HepG2 (cell line): ENCODE measurements at regions not wholly inside any gene's neighbourhood (a gene's known extent, or its start where the extent isn't known, plus 50 kb on each side); places are given as distances from the start of the nearest gene placed in this dataset.

ENCODE experiments used
- ATAC-seq: fragments of 200-7000 bp; cut with Tn5 transposase; 3 replicates; pipeline ENCODE4 v1.9.1; 2020; ENCODE audit warnings: mild to moderate bottlenecking, moderate library complexity
- BruUV-seq: library from RNA; stranded (reverse); fragments of 400-500 nt; replicated peaks from 2 replicates; lab custom pipeline; 2021; lab: Mats Ljungman, UMichigan
- CTCF ChIA-PET: fragments of 300-600 bp; formaldehyde crosslinking; extraction: SDS; loops from one replicate; lab custom pipeline; 2021; ENCODE audit warnings: low total read pairs, inconsistent platforms, low intra/inter-chr PET ratio; lab: Yijun Ruan, JAX
- POLR2A ChIA-PET: fragments of 350-600 bp; sonication (Branson Sonifier 250); formaldehyde crosslinking; loops from one replicate; lab custom pipeline; 2020; ENCODE audit warnings: antibody characterized with exemption, inconsistent platforms; lab: Yijun Ruan, JAX
- DNase-seq: peaks from one replicate; pipeline ENCODE4 v3.0.0-alpha.2; 2015; ENCODE audit warnings: low spot score
- FAIRE-seq: peaks from 3 replicates; lab custom pipeline; 2011; peaks lifted over from hg19 to GRCh38; lab: Jason Lieb, UNC
- H2AFZ ChIP-seq: one replicate; pipeline ENCODE4 v1.6.1; 2011; ENCODE audit warnings: low read length, inconsistent platforms
- H3K27ac ChIP-seq: fragments of 300-600 bp; 3 replicates; pipeline ENCODE4 v1.8.0; 2011; ENCODE audit warnings: mixed run types, mild to moderate bottlenecking, mixed read lengths, low read length, inconsistent platforms; ENCODE audit not compliant: insufficient read depth; ENCODE audit errors: extremely low read length
- H3K27me3 ChIP-seq, 2 experiments: fragments of 200-600 bp in 1 of 2; 2 replicates in 1 of 2; 3 replicates in 1 of 2; pipeline versions ENCODE4 v1.6.0 to v1.8.0; 2011; ENCODE audit warnings: low read length in 2 of 2, mild to moderate bottlenecking in 2 of 2, moderate library complexity in 2 of 2, inconsistent platforms in 1 of 2; ENCODE audit not compliant: insufficient read depth in 2 of 2, control insufficient read depth in 1 of 2
- H3K36me3 ChIP-seq, 2 experiments: fragments of 200-600 bp in 1 of 2; replicated peaks in 1 of 2; 2 replicates in 1 of 2; 3 replicates in 1 of 2; pipeline versions ENCODE4 v1.5.1 to v1.8.0; 2011; ENCODE audit warnings: low read length in 2 of 2, inconsistent platforms in 1 of 2; ENCODE audit not compliant: insufficient read depth in 2 of 2, control insufficient read depth in 1 of 2
- H3K4me1 ChIP-seq: 2 replicates; pipeline ENCODE4 v1.5.1; 2012; ENCODE audit warnings: low read length, inconsistent platforms; ENCODE audit not compliant: insufficient read depth
- H3K4me2 ChIP-seq: 2 replicates; pipeline ENCODE4 v1.6.0; 2011; ENCODE audit warnings: low read depth, low read length, inconsistent platforms
- H3K4me3 ChIP-seq, 3 experiments: fragments of 200-600 bp in 1 of 3; sonication (generic), shearing (Covaris generic) in 1 of 3; replicated peaks in 1 of 3; 2 replicates each; pipeline ENCODE4 v1.5.1; 2011 to 2016; ENCODE audit warnings: low read length in 3 of 3, inconsistent platforms in 2 of 3, low read depth in 2 of 3, mild to moderate bottlenecking in 2 of 3, control low read depth in 1 of 3, mixed read lengths in 1 of 3; ENCODE audit not compliant: insufficient read depth in 1 of 3
- H3K79me2 ChIP-seq: one replicate; pipeline ENCODE4 v1.6.1; 2011; ENCODE audit warnings: low read length, inconsistent platforms; ENCODE audit not compliant: insufficient read depth
- H3K9ac ChIP-seq: 2 replicates; pipeline ENCODE4 v1.6.0; 2011; ENCODE audit warnings: mild to moderate bottlenecking, low read depth, low read length, inconsistent platforms; ENCODE audit not compliant: insufficient read depth
- H3K9me3 ChIP-seq: 2 replicates; pipeline ENCODE4 v1.5.1; 2012; ENCODE audit warnings: mild to moderate bottlenecking, low read length
- H4K20me1 ChIP-seq: 2 replicates; pipeline ENCODE4 v1.6.0; 2011; ENCODE audit warnings: inconsistent platforms, mild to moderate bottlenecking, low read length, moderate library complexity; ENCODE audit not compliant: insufficient read depth
- CREM ChIP-seq, 2 experiments: sonication (generic) in 1 of 2; formaldehyde crosslinking in 1 of 2; IDR thresholded peaks; 2 replicates each; pipeline versions ENCODE4 v1.4.0 to v1.6.1; 2016 to 2020; ENCODE audit warnings: antibody characterized with exemption in 1 of 2, mild to moderate bottlenecking in 1 of 2, missing genetic modification reagents in 1 of 2
- DNMT3B ChIP-seq: conservative IDR thresholded peaks from 2 replicates; pipeline ENCODE4 v1.6.1; 2016; ENCODE audit warnings: missing biosample characterization, control low read depth
- MYNN ChIP-seq: sonication (generic); formaldehyde crosslinking; IDR thresholded peaks from 2 replicates; pipeline ENCODE4 v1.4.0; 2020; ENCODE audit warnings: mild to moderate bottlenecking, low read depth, missing genetic modification reagents
- NFE2L1 ChIP-seq: sonication (generic); formaldehyde crosslinking; IDR thresholded peaks from 2 replicates; pipeline ENCODE4 v1.4.0; 2020; ENCODE audit warnings: missing genetic modification reagents, mild to moderate bottlenecking, borderline replicate concordance
- PRPF4 ChIP-seq: fragments of 200-400 bp; formaldehyde crosslinking; IDR thresholded peaks from 2 replicates; pipeline ENCODE4 v1.6.1; 2016; ENCODE audit warnings: low read length, low read depth; ENCODE audit not compliant: poor library complexity, severe bottlenecking
- RARA ChIP-seq: IDR thresholded peaks from 2 replicates; pipeline ENCODE4 v1.6.1; 2016; ENCODE audit warnings: missing genetic modification reagents, missing compliant biosample characterization
- TEAD2 ChIP-seq: sonication (generic); formaldehyde crosslinking; IDR thresholded peaks from 2 replicates; pipeline ENCODE4 v1.9.0; 2021; ENCODE audit warnings: missing genetic modification reagents
- ZKSCAN1 ChIP-seq: fragments of 150-350 bp; IDR thresholded peaks from 2 replicates; pipeline ENCODE4 v1.6.1; 2014; ENCODE audit warnings: low read length
- ZNF260 ChIP-seq: sonication (generic); formaldehyde crosslinking; IDR thresholded peaks from 2 replicates; pipeline ENCODE4 v1.4.0; 2020; ENCODE audit warnings: missing genetic modification reagents, low read depth, mild to moderate bottlenecking, borderline replicate concordance
- ZNF773 ChIP-seq: sonication (generic); formaldehyde crosslinking; IDR thresholded peaks from 2 replicates; pipeline ENCODE4 v1.4.0; 2020; ENCODE audit warnings: missing genetic modification reagents, borderline replicate concordance
- WGBS: methylation state at CpG from one replicate; pipeline ENCODE4 v1.1.6; 2017; ENCODE audit warnings: low lambda C conversion rate; 5-methylcytosine and 5-hydroxymethylcytosine counted together
- in situ Hi-C: cut with HindIII; loops from 2 replicates; pipeline ENCODE4 v1.10.0; 2017; ENCODE audit warnings: low pct_unique_long_range_greater_than_20kb; ENCODE audit not compliant: extremely low pct_ligation_motif_present
- intact Hi-C: fragments of 100-400 bp; cut with micrococcal nuclease; formaldehyde crosslinking; loops from one replicate; pipeline ENCODE4 v1.10.0; 2022; ENCODE audit not compliant: unreplicated experiment
- TF ChIP-seq, protein P1 (sequence below): sonication (generic); formaldehyde crosslinking; IDR thresholded peaks from 2 replicates; pipeline ENCODE4 v1.8.0; 2022; ENCODE audit warnings: low read depth, missing genetic modification reagents
- TF ChIP-seq, protein P2 (sequence below): sonication (generic); formaldehyde crosslinking; IDR thresholded peaks from 2 replicates; pipeline ENCODE4 v1.4.0; 2020; ENCODE audit warnings: mild to moderate bottlenecking, missing genetic modification reagents
- TF ChIP-seq, protein P3 (sequence below): sonication (generic); formaldehyde crosslinking; IDR thresholded peaks from 2 replicates; pipeline ENCODE4 v1.4.0; 2020; ENCODE audit warnings: missing genetic modification reagents
- TF ChIP-seq, protein P4 (sequence below): sonication (generic); formaldehyde crosslinking; IDR thresholded peaks from 2 replicates; pipeline ENCODE4 v1.4.0; 2020; ENCODE audit warnings: mild to moderate bottlenecking, missing genetic modification reagents

DNA sequence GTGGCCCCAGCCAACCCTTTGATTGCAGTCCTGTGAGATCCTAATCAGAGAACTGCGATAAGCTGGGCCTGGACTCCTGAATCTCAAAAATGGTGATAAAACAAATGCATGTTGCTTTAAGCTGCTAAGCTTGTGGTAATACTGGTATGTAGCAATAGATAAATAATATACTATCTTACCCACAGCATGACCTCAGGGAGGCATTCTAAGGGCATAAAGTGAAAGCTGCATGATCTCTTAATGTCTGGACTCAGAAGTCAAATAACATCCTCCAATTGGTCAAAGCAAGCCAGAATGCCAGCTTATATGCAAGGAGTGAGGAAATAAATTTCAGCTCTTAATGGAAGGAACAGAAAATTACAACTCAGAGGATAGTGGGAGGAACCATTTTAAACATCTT, 246.1 kb downstream of the FSIP2 start:
- ChIA-PET POLR2A (no interaction called here), CTCF (no interaction called here)
- no peak for FAIRE-seq
- TF ChIP-seq, protein P1, sequence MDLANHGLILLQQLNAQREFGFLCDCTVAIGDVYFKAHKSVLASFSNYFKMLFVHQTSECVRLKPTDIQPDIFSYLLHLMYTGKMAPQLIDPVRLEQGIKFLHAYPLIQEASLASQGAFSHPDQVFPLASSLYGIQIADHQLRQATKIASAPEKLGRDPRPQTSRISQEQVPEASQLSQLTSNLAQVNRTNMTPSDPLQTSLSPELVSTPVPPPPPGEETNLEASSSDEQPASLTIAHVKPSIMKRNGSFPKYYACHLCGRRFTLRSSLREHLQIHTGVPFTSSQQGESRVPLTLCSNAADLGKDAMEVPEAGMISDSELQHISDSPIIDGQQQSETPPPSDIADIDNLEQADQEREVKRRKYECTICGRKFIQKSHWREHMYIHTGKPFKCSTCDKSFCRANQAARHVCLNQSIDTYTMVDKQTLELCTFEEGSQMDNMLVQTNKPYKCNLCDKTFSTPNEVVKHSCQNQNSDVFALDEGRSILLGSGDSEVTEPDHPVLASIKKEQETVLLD (CRISPR knock-in tag) = no peak
- TF ChIP-seq MYNN (no peak), ZNF260 (CRISPR knock-in tag) (no peak), ZNF773 (no peak), ZKSCAN1 (no peak), DNMT3B (CRISPR knock-in tag) (no peak), CREM (IDR thresholded peaks at IDR 0.05) (no peak), CREM (CRISPR knock-in tag; IDR thresholded peaks at IDR 0.05) (no peak), NFE2L1 (no peak), TEAD2 (no peak), RARA (CRISPR knock-in tag) (no peak), PRPF4 (no peak)
- TF ChIP-seq, protein P2, sequence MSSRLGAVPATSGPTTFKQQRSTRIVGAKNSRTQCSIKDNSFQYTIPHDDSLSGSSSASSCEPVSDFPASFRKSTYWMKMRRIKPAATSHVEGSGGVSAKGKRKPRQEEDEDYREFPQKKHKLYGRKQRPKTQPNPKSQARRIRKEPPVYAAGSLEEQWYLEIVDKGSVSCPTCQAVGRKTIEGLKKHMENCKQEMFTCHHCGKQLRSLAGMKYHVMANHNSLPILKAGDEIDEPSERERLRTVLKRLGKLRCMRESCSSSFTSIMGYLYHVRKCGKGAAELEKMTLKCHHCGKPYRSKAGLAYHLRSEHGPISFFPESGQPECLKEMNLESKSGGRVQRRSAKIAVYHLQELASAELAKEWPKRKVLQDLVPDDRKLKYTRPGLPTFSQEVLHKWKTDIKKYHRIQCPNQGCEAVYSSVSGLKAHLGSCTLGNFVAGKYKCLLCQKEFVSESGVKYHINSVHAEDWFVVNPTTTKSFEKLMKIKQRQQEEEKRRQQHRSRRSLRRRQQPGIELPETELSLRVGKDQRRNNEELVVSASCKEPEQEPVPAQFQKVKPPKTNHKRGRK (CRISPR knock-in tag) = no peak
- TF ChIP-seq, protein P3, sequence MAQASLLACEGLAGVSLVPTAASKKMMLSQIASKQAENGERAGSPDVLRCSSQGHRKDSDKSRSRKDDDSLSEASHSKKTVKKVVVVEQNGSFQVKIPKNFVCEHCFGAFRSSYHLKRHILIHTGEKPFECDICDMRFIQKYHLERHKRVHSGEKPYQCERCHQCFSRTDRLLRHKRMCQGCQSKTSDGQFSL (CRISPR knock-in tag) = no peak
- TF ChIP-seq, protein P4, sequence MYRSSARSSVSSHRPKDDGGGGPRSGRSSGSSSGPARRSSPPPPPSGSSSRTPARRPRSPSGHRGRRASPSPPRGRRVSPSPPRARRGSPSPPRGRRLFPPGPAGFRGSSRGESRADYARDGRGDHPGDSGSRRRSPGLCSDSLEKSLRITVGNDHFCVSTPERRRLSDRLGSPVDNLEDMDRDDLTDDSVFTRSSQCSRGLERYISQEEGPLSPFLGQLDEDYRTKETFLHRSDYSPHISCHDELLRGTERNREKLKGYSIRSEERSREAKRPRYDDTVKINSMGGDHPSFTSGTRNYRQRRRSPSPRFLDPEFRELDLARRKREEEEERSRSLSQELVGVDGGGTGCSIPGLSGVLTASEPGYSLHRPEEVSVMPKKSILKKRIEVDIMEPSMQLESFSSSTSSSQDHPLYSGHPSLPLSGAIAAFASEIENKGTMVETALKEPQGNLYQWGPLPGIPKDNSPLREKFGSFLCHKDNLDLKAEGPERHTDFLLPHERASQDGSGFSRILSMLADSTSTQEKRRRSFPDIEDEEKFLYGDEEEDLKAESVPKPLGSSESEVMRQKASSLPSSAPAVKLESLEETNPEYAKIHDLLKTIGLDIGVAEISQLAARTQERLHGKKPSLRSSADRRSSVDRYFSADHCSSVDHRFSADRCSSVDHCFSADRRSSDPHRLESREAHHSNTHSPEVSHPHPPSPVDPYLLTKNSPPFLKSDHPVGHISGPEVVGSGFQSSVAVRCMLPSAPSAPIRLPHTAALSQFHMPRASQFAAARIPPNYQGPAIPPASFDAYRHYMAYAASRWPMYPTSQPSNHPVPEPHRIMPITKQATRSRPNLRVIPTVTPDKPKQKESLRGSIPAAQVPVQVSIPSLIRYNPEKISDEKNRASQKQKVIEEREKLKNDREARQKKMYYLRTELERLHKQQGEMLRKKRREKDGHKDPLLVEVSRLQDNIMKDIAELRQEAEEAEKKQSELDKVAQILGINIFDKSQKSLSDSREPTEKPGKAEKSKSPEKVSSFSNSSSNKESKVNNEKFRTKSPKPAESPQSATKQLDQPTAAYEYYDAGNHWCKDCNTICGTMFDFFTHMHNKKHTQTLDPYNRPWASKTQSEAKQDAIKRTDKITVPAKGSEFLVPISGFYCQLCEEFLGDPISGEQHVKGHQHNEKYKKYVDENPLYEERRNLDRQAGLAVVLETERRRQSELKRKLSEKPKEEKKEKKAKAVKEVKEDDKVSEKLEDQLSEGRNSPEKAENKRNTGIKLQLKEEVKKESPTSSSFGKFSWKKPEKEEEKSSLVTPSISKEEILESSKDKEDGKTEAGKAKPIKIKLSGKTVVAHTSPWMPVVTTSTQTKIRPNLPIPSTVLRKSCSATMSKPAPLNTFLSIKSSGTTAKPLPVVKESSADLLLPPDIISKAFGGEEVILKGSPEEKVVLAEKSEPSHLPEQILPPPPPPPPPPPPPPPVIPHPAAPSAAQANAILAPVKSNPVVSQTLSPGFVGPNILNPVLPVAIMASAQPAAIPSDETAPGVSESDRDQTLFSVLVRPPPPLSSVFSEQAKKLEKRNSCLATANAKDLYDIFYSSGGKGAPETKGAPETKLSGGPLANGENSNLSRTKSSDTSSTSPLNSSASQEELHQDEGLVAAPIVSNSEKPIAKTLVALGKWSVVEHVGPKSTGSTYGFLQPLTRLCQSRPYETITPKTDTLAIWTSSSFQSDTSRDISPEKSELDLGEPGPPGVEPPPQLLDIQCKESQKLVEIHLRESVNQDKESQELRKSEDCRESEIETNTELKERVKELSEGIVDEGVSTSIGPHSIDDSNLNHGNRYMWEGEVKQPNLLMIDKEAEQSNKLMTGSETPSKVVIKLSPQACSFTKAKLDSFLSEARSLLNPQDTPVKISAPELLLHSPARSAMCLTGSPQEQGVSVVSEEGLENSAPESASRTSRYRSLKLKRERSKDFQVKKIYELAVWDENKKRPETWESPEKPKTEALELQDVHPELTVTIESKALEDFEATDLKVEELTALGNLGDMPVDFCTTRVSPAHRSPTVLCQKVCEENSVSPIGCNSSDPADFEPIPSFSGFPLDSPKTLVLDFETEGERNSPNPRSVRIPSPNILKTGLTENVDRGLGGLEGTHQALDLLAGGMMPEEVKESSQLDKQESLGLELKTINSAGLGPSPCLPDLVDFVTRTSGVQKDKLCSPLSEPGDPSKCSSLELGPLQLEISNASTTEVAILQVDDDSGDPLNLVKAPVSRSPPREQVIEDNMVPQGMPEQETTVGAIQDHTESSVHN (CRISPR knock-in tag) = no peak
- H4K20me1 ChIP-seq = no peaks in the 10 kb centered on the region
- no peaks in the 10 kb centered on the region for H3K79me2 ChIP-seq
- H3K27ac ChIP-seq = no peak overlapping the region
- no peak for DNase-seq
- no TSS peak for BruUV-seq
- H3K9ac ChIP-seq = no peak overlapping the region
- WGBS = 77% methylated on average over 1 of the region's 1 CpG
- ATAC-seq = no peak
- no peak overlapping the region for H3K4me2 ChIP-seq
- no peaks in the 10 kb centered on the region for H3K27me3 ChIP-seq
- intact Hi-C loops = loop anchor here (5.0 to 10.0 kb wide), 2 partner anchors 273 to 480 kb away; no protein-coding TSS in a partner anchor
- no peak overlapping the region for H3K4me3 ChIP-seq
- no peak overlapping the region for H2AFZ ChIP-seq
- H3K36me3 ChIP-seq = no peaks in the 10 kb centered on the region
- in situ Hi-C loops = loop anchor here (25.0 kb wide), 1 partner anchor 478 kb away; no protein-coding TSS in a partner anchor
- H3K4me1 ChIP-seq = 0 out of 2 replicates have a peak, but pooled peaks cover 6% of the 10 kb centered on the region
- no peaks in the 10 kb centered on the region for H3K9me3 ChIP-seq
